Right lobe of liver (tissue), 4 donors: ENCODE measurements at regions not wholly inside any gene's neighbourhood (a gene's known extent, or its start where the extent isn't known, plus 50 kb on each side); places are given as distances from the start of the nearest gene placed in this dataset.

Experiments used
- POLR2A ChIP-seq: fragments of 450-650 bp; IDR thresholded peaks from one replicate; pipeline ENCODE4 v1.6.1; 2017; ENCODE audit warnings: antibody characterized with exemption, mild to moderate bottlenecking
- TF ChIP-seq, protein P1 (sequence below), 4 donors: fragments of 200-600 bp in 3 of 4; fragments of 450-650 bp in 1 of 4; IDR thresholded peaks; one replicate each; pipeline versions ENCODE4 v1.5.1 to v1.8.0; 2016 to 2022; ENCODE audit warnings: antibody characterized with exemption in 4 of 4, mild to moderate bottlenecking in 2 of 4
- donor health status: DM: no; HTN: no; CAD: no.
- donor health status: DM: no; HTN: no; CAD: no.
- donor health status: DM: no; HTN: yes; CAD: no.

DNA sequence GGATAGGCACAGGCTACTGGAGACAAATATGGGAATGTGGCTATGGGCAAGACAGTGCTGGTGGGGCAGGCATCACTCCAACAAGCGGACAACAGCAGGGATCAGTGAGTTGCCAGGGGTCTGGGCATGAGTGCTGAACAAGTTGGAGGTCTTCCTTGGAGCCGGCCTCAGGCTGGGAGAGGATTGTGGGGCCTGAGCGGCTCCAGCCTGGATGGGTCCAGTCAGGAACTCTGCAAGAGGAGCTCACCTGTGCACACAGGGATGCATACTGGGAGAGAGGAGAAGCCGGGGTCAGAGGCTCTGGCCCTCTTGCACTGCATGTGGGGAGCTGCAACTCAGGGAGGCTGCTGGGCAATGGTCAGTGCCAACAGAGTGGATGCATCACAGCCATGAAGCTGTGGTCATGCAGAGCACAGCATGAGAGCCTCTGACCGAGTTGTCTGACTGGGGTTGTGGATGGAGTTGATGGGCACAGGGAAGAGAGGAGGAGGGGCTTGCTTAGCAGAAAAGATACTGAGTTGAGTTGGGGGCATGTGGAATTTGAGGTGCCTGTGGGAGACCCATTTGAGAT is 204.0 kb upstream of the ZNF32 start:
- TF ChIP-seq POLR2A: no peak
- TF ChIP-seq, protein P1, sequence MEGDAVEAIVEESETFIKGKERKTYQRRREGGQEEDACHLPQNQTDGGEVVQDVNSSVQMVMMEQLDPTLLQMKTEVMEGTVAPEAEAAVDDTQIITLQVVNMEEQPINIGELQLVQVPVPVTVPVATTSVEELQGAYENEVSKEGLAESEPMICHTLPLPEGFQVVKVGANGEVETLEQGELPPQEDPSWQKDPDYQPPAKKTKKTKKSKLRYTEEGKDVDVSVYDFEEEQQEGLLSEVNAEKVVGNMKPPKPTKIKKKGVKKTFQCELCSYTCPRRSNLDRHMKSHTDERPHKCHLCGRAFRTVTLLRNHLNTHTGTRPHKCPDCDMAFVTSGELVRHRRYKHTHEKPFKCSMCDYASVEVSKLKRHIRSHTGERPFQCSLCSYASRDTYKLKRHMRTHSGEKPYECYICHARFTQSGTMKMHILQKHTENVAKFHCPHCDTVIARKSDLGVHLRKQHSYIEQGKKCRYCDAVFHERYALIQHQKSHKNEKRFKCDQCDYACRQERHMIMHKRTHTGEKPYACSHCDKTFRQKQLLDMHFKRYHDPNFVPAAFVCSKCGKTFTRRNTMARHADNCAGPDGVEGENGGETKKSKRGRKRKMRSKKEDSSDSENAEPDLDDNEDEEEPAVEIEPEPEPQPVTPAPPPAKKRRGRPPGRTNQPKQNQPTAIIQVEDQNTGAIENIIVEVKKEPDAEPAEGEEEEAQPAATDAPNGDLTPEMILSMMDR (IDR thresholded peaks at IDR 0.05): no peak
